PFSK-1 (cell line): ENCODE measurements at regions not wholly inside any gene's neighbourhood (a gene's known extent, or its start where the extent isn't known, plus 50 kb on each side); places are given as distances from the start of the nearest gene placed in this dataset.

Experiments
- FOXP2 ChIP-seq: optimal IDR thresholded peaks from 2 replicates; pipeline ENCODE3; 2011; ENCODE audit warnings: borderline replicate concordance, control low read depth, inconsistent platforms; ENCODE audit not compliant: insufficient read depth; ENCODE audit errors: extremely low read length, extremely low read depth
- POLR2AphosphoS5 ChIP-seq: IDR thresholded peaks from 2 replicates; pipeline ENCODE4 v1.6.1; 2012; ENCODE audit warnings: low read depth, mild to moderate bottlenecking, control low read depth, low read length, moderate library complexity
- SIN3A ChIP-seq: IDR thresholded peaks from 2 replicates; pipeline ENCODE4 v1.6.1; 2012; ENCODE audit warnings: mild to moderate bottlenecking, low read length, moderate library complexity, borderline replicate concordance; ENCODE audit not compliant: insufficient read depth
- TAF1 ChIP-seq: IDR thresholded peaks from 2 replicates; pipeline ENCODE4 v1.6.1; 2012; ENCODE audit warnings: low read length, control low read depth, borderline replicate concordance; ENCODE audit not compliant: insufficient read depth
- TF ChIP-seq, protein P1 (sequence below), 2 experiments: IDR thresholded peaks; 2 replicates each; pipeline versions ENCODE4 v1.6.1 to v1.8.0; 2011 to 2012; ENCODE audit warnings: low read depth in 2 of 2, low read length in 2 of 2, control low read depth in 1 of 2, inconsistent platforms in 1 of 2, mild to moderate bottlenecking in 1 of 2, moderate library complexity in 1 of 2; ENCODE audit not compliant: insufficient read depth in 1 of 2

DNA sequence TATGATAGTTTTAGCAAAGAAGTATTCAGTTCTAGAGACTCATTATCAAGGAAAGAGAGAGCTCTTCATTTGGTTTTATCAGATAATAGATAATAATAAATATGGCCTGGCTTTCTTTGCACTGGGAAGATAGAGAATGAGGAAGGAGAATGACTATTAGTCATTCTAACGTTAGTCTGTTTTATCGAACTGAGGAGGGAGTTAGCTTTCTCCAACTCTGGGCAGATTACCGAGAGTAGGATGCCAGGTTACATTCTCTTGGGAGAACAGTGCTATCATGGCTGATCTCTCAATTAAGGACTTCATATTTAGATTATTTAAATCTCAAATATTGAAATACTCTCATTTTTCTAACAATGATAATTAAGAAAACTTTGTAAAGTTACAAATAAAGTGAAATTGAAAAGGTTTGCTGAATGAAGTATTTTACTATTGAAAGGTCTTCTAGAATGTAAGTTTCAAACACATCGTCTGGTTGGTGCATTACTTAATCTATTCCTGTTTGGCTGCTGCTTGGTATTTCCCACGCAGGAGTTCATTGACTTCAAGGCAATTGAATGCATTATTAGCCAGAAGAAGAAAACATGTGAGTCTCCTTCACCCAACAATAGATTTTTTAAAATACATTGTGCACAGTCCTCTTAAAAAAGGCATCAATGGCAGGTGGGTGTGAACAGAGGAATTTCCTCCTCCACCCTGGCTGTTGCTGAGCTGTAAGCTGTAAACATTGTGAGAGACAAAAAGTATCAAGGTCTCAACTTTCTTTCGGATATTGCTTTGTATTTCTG lies 140.8 kb downstream of the C9orf152 start:
- TF ChIP-seq FOXP2 (no peak), POLR2AphosphoS5 (no peak), SIN3A (no peak)
- TF ChIP-seq, protein P1, sequence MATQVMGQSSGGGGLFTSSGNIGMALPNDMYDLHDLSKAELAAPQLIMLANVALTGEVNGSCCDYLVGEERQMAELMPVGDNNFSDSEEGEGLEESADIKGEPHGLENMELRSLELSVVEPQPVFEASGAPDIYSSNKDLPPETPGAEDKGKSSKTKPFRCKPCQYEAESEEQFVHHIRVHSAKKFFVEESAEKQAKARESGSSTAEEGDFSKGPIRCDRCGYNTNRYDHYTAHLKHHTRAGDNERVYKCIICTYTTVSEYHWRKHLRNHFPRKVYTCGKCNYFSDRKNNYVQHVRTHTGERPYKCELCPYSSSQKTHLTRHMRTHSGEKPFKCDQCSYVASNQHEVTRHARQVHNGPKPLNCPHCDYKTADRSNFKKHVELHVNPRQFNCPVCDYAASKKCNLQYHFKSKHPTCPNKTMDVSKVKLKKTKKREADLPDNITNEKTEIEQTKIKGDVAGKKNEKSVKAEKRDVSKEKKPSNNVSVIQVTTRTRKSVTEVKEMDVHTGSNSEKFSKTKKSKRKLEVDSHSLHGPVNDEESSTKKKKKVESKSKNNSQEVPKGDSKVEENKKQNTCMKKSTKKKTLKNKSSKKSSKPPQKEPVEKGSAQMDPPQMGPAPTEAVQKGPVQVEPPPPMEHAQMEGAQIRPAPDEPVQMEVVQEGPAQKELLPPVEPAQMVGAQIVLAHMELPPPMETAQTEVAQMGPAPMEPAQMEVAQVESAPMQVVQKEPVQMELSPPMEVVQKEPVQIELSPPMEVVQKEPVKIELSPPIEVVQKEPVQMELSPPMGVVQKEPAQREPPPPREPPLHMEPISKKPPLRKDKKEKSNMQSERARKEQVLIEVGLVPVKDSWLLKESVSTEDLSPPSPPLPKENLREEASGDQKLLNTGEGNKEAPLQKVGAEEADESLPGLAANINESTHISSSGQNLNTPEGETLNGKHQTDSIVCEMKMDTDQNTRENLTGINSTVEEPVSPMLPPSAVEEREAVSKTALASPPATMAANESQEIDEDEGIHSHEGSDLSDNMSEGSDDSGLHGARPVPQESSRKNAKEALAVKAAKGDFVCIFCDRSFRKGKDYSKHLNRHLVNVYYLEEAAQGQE (IDR thresholded peaks at IDR 0.05; ENCODE audit: insufficient read depth in 1 of 2, low read depth in 2 of 2, low read length in 2 of 2) = no peak

DNA sequence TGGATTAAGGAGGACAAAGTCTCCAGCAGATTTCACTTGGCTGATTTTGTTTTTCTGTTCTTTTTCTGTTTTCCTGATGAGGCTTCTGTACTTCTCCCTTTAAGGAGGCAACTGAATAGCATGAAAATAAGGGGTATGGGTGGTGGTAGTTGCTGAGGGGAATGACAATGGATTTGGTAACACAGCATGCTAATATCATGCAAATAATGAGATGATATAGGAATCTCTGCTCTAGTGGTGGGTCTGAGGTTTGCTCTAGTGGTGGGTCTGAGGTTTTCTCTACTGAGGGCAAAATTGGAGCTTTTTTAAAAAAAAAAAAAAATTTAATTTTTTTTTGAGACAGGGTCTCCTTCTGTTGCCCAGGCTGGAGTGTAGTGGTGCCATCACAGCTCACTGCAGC lies 139.7 kb downstream of the C9orf152 start:
- no peak for TF ChIP-seq SIN3A
- TF ChIP-seq, protein P1 (IDR thresholded peaks at IDR 0.05; ENCODE audit: insufficient read depth in 1 of 2, low read depth in 2 of 2, low read length in 2 of 2) = no peak
- no peak for TF ChIP-seq POLR2AphosphoS5
- no peak for TF ChIP-seq TAF1
- TF ChIP-seq FOXP2 = no peak

DNA sequence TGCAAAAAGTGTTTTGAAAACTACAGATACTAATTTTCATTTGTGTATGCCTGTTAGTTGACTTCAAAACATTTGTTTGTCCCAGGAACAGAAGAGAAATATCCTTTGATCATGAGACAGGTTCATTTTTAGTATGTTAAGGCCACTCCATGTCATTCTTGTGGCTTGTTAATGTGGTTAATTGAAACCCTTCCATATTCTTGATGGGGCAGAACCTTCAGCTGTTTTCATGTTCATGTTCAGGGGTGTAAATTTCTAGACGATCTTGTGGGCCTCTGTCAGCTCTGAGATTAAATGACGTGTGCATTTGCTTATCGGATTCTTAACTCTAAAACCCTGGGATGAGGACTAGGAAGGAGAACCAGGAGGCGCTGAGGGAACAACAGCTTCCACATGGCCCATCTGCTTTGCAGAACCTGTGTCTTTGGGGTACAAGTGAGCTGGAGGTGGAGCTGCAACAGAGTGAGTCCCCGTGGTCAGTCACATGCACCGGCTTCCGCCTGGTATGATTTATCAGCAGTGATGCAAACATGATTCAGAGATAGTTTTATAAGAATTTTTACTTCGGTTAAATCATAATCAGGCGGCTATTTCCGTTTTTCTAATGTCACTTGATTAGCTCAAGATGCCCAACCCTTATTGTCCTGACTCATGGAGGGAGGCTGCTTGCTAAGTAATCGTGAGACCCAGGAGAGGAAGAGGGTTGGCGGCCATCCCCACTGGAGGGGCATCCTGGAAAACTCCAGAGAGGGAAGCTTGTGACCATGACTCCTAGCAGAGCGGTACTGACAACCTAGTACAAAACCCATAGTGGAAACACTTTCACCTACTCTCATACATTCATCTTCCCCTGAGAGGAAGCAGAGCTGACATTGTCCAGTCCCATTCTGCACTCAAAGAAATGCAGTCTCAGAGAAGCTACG lies 138.4 kb downstream of the C9orf152 start:
- TF ChIP-seq SIN3A (no peak), POLR2AphosphoS5 (no peak), TAF1 (no peak)

DNA sequence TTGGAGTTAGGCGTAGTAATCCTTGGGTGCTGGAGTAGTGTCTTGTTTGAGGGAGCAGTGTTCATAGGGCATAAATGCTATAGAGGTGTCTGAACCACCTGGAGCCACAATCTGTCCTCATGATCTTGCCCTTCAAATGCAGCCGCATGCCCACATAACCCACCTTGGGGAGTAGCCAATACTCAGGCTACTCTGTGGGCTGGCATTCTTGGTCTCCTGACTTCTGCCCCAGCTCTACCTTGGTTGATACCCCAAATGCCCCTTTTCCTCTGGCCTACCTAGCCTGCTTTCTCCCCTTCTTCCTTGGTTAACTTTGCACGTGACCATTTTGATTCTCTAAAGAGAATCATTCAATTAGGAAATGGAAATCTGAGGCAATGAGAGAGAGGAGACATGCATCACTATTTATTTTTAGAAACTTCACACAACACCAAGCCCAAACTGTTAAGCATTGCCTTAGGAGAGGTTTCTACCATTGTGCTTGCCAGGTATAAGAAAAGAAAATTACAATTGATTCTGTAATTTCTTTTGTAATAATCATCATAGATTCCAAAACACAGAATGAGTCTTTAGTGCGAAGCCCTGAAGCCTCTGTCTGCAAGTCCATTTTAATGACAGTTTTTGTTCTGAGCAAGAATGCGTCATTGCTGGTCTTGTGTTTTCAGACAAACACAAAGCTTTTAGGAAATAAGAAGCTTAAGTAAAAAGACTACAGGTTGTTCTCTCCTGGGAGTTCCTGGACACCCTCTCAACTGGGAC lies 135.2 kb downstream of the C9orf152 start:
- no peak for TF ChIP-seq TAF1
- no peak for TF ChIP-seq FOXP2

DNA sequence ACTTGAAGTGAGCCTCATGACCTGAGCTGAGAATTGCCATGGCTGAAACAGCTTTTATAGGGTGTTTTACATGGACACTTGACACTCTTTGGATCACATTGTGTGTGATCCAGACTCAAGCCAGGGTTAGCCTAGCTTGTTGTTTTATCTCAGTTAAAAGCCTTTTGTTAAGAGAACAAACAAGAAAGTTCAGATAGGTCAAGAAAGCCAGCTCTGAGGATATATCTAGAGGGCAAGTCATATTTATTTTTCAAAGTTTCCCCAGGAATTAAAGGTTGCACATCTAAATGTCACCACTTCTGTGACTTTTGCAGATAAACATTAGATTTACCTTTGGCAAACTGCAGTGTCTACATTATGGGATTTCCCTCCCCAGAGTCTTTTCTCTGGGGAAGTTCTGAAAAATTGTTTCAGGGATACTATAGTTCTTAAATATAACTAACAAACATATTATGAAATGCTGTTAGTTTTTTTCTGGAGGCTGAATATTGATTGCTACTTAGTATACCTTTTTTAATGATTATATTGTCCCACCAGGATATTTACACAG lies 134.5 kb downstream of the C9orf152 start:
- TF ChIP-seq FOXP2 (no peak), SIN3A (no peak), TAF1 (no peak), POLR2AphosphoS5 (no peak)
- TF ChIP-seq, protein P1 (IDR thresholded peaks at IDR 0.05; ENCODE audit: insufficient read depth in 1 of 2, low read depth in 2 of 2, low read length in 2 of 2) = no peak
